ENCODE measurements at regions not wholly inside any gene's neighbourhood (a gene's known extent, or its start where the extent isn't known, plus 50 kb on each side); places are given as distances from the start of the nearest gene placed in this dataset.
"Not testable (repeated sequence)": the region's sequence is repeated elsewhere in the genome, so short reads cannot be mapped to it uniquely, and the experiment has no call there.

DNA sequence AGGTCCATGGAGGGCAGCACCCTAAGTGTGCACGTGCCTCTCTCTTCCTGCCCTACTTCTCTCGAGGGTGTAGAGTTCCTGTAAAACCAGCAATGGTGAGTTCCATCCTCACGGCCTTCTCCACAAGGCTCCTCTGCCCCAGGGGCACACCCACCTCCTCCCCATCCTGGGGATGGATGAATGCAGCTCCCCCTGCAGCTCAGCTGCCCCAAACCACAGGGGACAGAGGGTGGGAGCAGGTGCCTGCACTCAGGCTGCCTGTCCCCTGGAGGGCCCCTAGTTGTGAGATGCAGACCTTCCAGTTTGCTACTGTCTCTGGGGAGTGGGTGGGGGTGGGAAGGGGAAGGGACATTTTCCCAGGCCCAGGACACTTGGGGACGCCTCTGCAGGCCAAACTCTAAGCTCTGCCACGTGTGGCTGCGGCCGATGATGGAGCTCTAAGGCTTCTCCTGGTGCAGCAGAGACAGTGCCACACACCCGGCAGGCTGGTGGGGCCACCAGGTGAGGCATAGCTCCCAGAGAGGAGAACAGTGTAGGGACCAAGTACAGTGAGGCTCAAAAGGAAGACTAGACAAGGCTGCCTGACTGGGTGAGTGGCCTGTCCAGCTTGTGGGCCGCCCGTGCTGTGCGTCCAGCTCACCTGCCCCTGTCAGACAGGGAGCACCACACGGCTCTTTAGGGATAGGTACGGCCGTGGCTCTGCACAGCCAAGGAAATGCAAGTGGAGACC is 540.9 kb downstream of the TBC1D22A start:
- H3K4me1 ChIP-seq: no peaks in the 10 kb centered on the region
- no peak for DNase-seq (ENCODE audit: low spot score in 2 of 2)
- no peaks in the 10 kb centered on the region for H3K9me3 ChIP-seq
- in situ Hi-C loops (cut with MboI; ENCODE audit: low sequenced_read_pairs): no loop called here
- no peaks in the 10 kb centered on the region for H3K27me3 ChIP-seq (ENCODE audit: low read depth)
- no peaks in the 10 kb centered on the region for H3K36me3 ChIP-seq (replicated peaks)
- no peak overlapping the region for H3K4me3 ChIP-seq

DNA sequence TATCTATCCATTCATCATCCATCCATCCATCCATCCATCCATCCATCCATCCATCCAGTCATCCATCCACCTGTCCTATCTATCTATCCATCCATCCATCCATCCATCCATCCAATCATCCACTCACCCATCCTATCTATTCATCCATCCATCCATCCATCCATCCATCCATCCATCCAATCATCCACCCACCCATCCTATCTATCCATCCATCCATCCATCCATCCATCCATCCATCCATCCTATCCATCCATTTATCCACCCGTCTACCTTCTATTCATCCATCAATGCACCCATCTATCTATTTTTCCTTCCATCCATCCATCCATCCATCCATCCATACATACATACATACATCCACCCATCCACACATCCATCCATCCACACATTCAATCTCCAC is 540.1 kb downstream of the TBC1D22A start:
- in situ Hi-C loops (cut with MboI; ENCODE audit: low sequenced_read_pairs): not testable (repeated sequence)

GRCh38 chr22:47301820-47302475 is 539.5 kb downstream of the TBC1D22A start:
- Histone ChIP-seq H3K4me1 (no peaks in the 10 kb centered on the region), H3K9me3 (no peaks in the 10 kb centered on the region), H3K27me3 (ENCODE audit: low read depth) (no peaks in the 10 kb centered on the region), H3K4me3 (no peak overlapping the region), H3K36me3 (replicated peaks) (no peaks in the 10 kb centered on the region)
- DNase-seq (ENCODE audit: low spot score in 2 of 2): no peak
- in situ Hi-C loops (cut with MboI; ENCODE audit: low sequenced_read_pairs): no loop called here

More for the DNA sequence above, 540.1 kb downstream of the TBC1D22A start:
- H3K36me3 ChIP-seq (replicated peaks); H3K4me1 ChIP-seq; H3K4me3 ChIP-seq; H3K27me3 ChIP-seq (ENCODE audit: low read depth); DNase-seq (ENCODE audit: low spot score in 2 of 2); H3K9me3 ChIP-seq: not testable (repeated sequence)

- no peaks in the 10 kb centered on the region for H3K27me3 ChIP-seq (ENCODE audit: low read depth)
- in situ Hi-C loops (cut with MboI; ENCODE audit: low sequenced_read_pairs): no loop called here
- no peaks in the 10 kb centered on the region for H3K36me3 ChIP-seq (replicated peaks)
Observed at GRCh38 chr22:47300698-47301405, 538.4 kb downstream of the TBC1D22A start.

GRCh38 chr22:47299863-47300697 is 537.6 kb downstream of the TBC1D22A start:
- H3K9me3 ChIP-seq: no peaks in the 10 kb centered on the region
- DNase-seq (ENCODE audit: low spot score in 2 of 2): no peak
- H3K4me1 ChIP-seq: no peaks in the 10 kb centered on the region
- in situ Hi-C loops (cut with MboI; ENCODE audit: low sequenced_read_pairs): no loop called here
- H3K36me3 ChIP-seq (replicated peaks): no peaks in the 10 kb centered on the region
- H3K4me3 ChIP-seq: no peak overlapping the region
- no peaks in the 10 kb centered on the region for H3K27me3 ChIP-seq (ENCODE audit: low read depth)

More at GRCh38 chr22:47300698-47301405, 538.4 kb downstream of the TBC1D22A start:
- no peaks in the 10 kb centered on the region for H3K4me1 ChIP-seq
- DNase-seq (ENCODE audit: low spot score in 2 of 2): no peak
- H3K9me3 ChIP-seq: no peaks in the 10 kb centered on the region
- H3K4me3 ChIP-seq: no peak overlapping the region

- Histone ChIP-seq H3K4me3 (no peak overlapping the region), H3K36me3 (replicated peaks) (no peaks in the 10 kb centered on the region), H3K4me1 (no peaks in the 10 kb centered on the region), H3K27me3 (ENCODE audit: low read depth) (no peaks in the 10 kb centered on the region), H3K9me3 (no peaks in the 10 kb centered on the region)
- DNase-seq (ENCODE audit: low spot score in 2 of 2): no peak
- in situ Hi-C loops (cut with MboI; ENCODE audit: low sequenced_read_pairs): no loop called here
Observed at GRCh38 chr22:47299211-47299862, 536.9 kb downstream of the TBC1D22A start.

DNA sequence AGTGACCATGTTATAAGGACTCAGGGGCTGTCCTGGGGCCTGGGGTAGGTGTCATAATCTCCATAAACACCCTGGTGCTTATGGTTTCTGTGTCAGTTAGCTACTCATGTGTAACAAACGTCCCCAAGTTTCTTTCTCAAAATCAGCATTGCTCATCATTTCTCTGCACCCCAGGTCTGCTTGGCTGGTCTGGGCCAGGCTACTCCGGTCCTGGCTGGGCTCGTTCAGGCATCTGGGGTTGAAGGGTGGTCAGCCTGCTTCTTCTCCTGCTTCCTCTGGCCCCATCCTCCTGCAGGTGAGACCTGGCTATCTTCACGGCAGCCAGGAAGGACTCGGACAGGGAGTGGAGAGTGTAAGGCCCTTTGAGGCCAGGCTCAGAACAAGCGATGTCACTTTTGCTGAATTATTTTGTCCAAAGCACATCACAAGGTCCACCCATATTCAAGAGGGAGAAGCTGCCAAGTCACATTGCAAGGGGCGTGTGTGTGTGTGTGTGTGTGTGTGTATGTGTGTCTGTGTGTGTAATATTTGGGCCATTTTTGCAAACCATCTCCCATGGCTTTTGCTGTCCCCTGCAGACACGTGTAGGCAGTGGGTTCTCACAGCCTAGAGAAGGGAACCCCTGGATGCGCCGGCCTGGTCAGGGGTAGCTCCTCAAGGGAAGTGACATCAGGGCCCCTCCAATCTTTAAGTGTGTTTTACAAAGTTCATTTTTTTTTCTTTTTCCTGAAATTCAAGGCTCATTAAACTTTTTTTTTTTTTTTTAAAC is 535.8 kb downstream of the TBC1D22A start:
- Histone ChIP-seq H3K9me3 (no peaks in the 10 kb centered on the region), H3K4me3 (no peak overlapping the region), H3K36me3 (replicated peaks) (no peaks in the 10 kb centered on the region), H3K27me3 (ENCODE audit: low read depth) (no peaks in the 10 kb centered on the region), H3K4me1 (no peaks in the 10 kb centered on the region)
- no peak for DNase-seq (ENCODE audit: low spot score in 2 of 2)
- in situ Hi-C loops (cut with MboI; ENCODE audit: low sequenced_read_pairs): no loop called here

- Histone ChIP-seq H3K4me3 (no peak overlapping the region), H3K36me3 (replicated peaks) (no peaks in the 10 kb centered on the region), H3K9me3 (no peaks in the 10 kb centered on the region), H3K4me1 (no peaks in the 10 kb centered on the region), H3K27me3 (ENCODE audit: low read depth) (no peaks in the 10 kb centered on the region)
- no peak for DNase-seq (ENCODE audit: low spot score in 2 of 2)
- in situ Hi-C loops (cut with MboI; ENCODE audit: low sequenced_read_pairs): no loop called here
Observed at GRCh38 chr22:47297261-47298016, 535.0 kb downstream of the TBC1D22A start.

- Histone ChIP-seq H3K4me1 (no peaks in the 10 kb centered on the region), H3K4me3 (no peak overlapping the region), H3K36me3 (replicated peaks) (no peaks in the 10 kb centered on the region), H3K27me3 (ENCODE audit: low read depth) (no peaks in the 10 kb centered on the region), H3K9me3 (no peaks in the 10 kb centered on the region)
- no peak for DNase-seq (ENCODE audit: low spot score in 2 of 2)
- in situ Hi-C loops (cut with MboI; ENCODE audit: low sequenced_read_pairs): no loop called here
Observed at GRCh38 chr22:47296405-47297260, 534.2 kb downstream of the TBC1D22A start.

DNA sequence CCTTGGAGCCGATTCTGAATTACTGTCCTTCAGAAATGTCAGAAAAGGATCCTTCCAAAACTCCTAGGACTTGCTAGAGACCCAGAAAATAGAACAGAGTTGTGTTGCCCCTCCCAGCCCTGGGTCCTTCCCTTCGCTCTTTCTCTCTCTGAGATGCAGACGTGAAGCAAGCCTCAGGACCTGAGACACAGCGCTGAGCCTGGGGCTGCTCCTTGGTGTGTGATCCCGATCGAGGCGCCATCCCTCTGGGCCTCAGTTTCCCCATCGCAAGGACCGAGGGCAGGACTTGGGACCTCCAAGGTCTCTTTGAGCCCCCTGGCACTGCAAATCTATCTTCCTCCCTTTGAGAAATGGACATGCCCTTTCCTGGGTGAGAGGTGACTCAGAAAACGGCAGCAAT is 533.5 kb downstream of the TBC1D22A start:
- H3K4me1 ChIP-seq: no peaks in the 10 kb centered on the region
- no peak for DNase-seq (ENCODE audit: low spot score in 2 of 2)
- no peaks in the 10 kb centered on the region for H3K9me3 ChIP-seq
- in situ Hi-C loops (cut with MboI; ENCODE audit: low sequenced_read_pairs): no loop called here
- no peaks in the 10 kb centered on the region for H3K36me3 ChIP-seq (replicated peaks)
- H3K4me3 ChIP-seq: no peak overlapping the region
- no peaks in the 10 kb centered on the region for H3K27me3 ChIP-seq (ENCODE audit: low read depth)

- no peaks in the 10 kb centered on the region for H3K36me3 ChIP-seq (replicated peaks)
- H3K9me3 ChIP-seq: no peaks in the 10 kb centered on the region
- H3K4me3 ChIP-seq: no peak overlapping the region
- no peaks in the 10 kb centered on the region for H3K27me3 ChIP-seq (ENCODE audit: low read depth)
- in situ Hi-C loops (cut with MboI; ENCODE audit: low sequenced_read_pairs): no loop called here
- H3K4me1 ChIP-seq: no peaks in the 10 kb centered on the region
- no peak for DNase-seq (ENCODE audit: low spot score in 2 of 2)
Observed at GRCh38 chr22:47295226-47295901, 532.9 kb downstream of the TBC1D22A start.
